ENCODE measurements at regions not wholly inside any gene's neighbourhood (a gene's known extent, or its start where the extent isn't known, plus 50 kb on each side); places are given as distances from the start of the nearest gene placed in this dataset.

DNA sequence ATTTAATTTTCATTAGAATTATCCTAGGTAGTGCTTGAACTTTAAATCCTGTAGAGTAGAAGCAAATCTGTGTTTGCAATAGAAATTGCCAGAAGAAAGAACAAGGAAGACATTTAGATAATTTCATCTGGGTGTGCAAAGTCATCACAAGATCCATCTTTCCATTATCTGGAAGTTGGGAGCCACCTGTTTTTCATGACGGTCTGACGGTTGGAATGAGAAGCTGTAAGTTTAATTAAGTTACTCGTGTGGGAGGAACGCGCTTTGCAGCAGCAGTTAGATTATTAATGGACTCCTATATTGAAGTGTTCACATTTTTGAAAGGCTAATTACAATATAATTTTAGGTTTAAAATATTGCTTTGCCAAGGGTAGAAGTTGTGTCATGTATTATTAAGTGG lies 69.9 kb upstream of the PARD3B start:
- Histone ChIP-seq H3K4me1 (ENCODE audit: insufficient read depth, low read length) (peaks cover 8% of the 10 kb centered on the region), H3K36me3 (ENCODE audit: insufficient read depth, low read length) (no peaks in the 10 kb centered on the region), H4K20me1 (ENCODE audit: insufficient read depth, low read length) (no peaks in the 10 kb centered on the region), H2AFZ (ENCODE audit: low read depth, low read length) (no peak overlapping the region), H3K4me3 (ENCODE audit: insufficient read depth, low read depth, low read length) (no peak overlapping the region), H3K4me2 (ENCODE audit: low read length) (no peak overlapping the region), H3K9ac (ENCODE audit: low read length) (no peak overlapping the region), H3K27ac (ENCODE audit: low read depth, low read length) (no peak overlapping the region), H3K27me3 (ENCODE audit: insufficient read depth, low read length) (no peaks in the 10 kb centered on the region), H3K79me2 (ENCODE audit: insufficient read depth, low read length) (no peaks in the 10 kb centered on the region), H3K9me3 (ENCODE audit: insufficient read depth, low read depth, low read length) (no peaks in the 10 kb centered on the region)
- TF ChIP-seq EZH2 (IDR thresholded peaks at IDR 0.05; ENCODE audit: insufficient read depth, low read length), result no peak
- DNase-seq (ENCODE audit: low read depth) (no peak), FAIRE-seq (no peak)
- Mint-ChIP-seq H3K36me3 (ENCODE audit: low read depth, unreplicated experiment) (no peaks in the 10 kb centered on the region), H3K27ac (ENCODE audit: unreplicated experiment) (no peak overlapping the region), H3K4me1 (ENCODE audit: low read depth, unreplicated experiment) (peaks cover 6% of the 10 kb centered on the region), H3K9me3 (ENCODE audit: unreplicated experiment) (peaks cover 6% of the 10 kb centered on the region), H3K27me3 (ENCODE audit: low read depth, unreplicated experiment) (no peaks in the 10 kb centered on the region), H3K4me3 (ENCODE audit: unreplicated experiment) (no peak overlapping the region)

DNA sequence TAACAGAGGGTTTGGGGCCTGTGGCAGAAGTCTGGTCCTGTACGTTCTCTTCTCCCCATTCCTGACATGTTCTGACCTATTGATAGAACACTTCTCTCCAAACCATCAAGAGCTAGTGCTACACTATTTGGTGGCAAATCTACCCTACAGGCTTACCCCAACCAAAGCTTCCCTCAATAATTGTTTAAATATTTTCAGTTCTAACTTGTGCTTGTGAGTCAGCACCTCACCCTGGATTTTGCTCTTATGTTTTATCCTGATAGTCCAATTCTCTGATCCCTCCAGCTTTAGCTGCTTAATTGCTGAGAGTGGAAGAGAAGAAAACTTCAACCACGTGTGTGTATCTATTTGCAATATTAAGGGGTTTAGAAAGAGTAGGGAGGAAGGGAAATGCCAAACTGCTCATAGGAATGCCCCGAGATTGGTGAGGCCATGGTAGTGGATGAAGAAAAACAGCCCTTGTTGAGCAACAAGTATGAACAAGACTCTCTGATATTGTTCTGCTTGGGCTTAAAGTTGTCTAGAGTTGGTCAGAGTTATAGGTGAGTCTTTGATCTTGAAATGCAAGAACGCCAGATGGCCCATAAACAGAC lies 67.8 kb upstream of the PARD3B start:
- no peaks in the 10 kb centered on the region for H3K36me3 ChIP-seq (ENCODE audit: insufficient read depth, low read length)
- Mint-ChIP-seq H3K27me3 (ENCODE audit: low read depth, unreplicated experiment) (no peaks in the 10 kb centered on the region), H3K9me3 (ENCODE audit: unreplicated experiment) (peaks cover 6% of the 10 kb centered on the region), H3K4me3 (ENCODE audit: unreplicated experiment) (no peak overlapping the region), H3K27ac (ENCODE audit: unreplicated experiment) (no peak overlapping the region), H3K36me3 (ENCODE audit: low read depth, unreplicated experiment) (no peaks in the 10 kb centered on the region), H3K4me1 (ENCODE audit: low read depth, unreplicated experiment) (peaks cover 6% of the 10 kb centered on the region)
- H3K4me2 ChIP-seq (ENCODE audit: low read length), result no peak overlapping the region
- H3K9ac ChIP-seq (ENCODE audit: low read length), result no peak overlapping the region
- no peaks in the 10 kb centered on the region for H3K79me2 ChIP-seq (ENCODE audit: insufficient read depth, low read length)
- no peaks in the 10 kb centered on the region for H3K27me3 ChIP-seq (ENCODE audit: insufficient read depth, low read length)
- no peak overlapping the region for H2AFZ ChIP-seq (ENCODE audit: low read depth, low read length)
- no peaks in the 10 kb centered on the region for H4K20me1 ChIP-seq (ENCODE audit: insufficient read depth, low read length)
- H3K4me1 ChIP-seq (ENCODE audit: insufficient read depth, low read length), result peaks cover 8% of the 10 kb centered on the region
- DNase-seq (ENCODE audit: low read depth) (no peak), FAIRE-seq (no peak)
- no peak overlapping the region for H3K4me3 ChIP-seq (ENCODE audit: insufficient read depth, low read depth, low read length)
- H3K27ac ChIP-seq (ENCODE audit: low read depth, low read length), result no peak overlapping the region
- H3K9me3 ChIP-seq (ENCODE audit: insufficient read depth, low read depth, low read length), result no peaks in the 10 kb centered on the region
- TF ChIP-seq CTCF (IDR thresholded peaks at IDR 0.05; ENCODE audit: insufficient read depth, low read depth, low read length) (no peak), EZH2 (IDR thresholded peaks at IDR 0.05; ENCODE audit: insufficient read depth, low read length) (no peak)

- TF ChIP-seq CTCF (IDR thresholded peaks at IDR 0.05; ENCODE audit: insufficient read depth, low read depth, low read length) (no peak), EZH2 (IDR thresholded peaks at IDR 0.05; ENCODE audit: insufficient read depth, low read length) (no peak)
- H3K9me3 ChIP-seq (ENCODE audit: insufficient read depth, low read depth, low read length), result no peaks in the 10 kb centered on the region
- H4K20me1 ChIP-seq (ENCODE audit: insufficient read depth, low read length), result no peaks in the 10 kb centered on the region
- peaks cover 8% of the 10 kb centered on the region for H3K4me1 ChIP-seq (ENCODE audit: insufficient read depth, low read length)
- DNase-seq (ENCODE audit: low read depth), result peak; percentile 39
- peak overlapping the region; percentile 29 for H3K4me2 ChIP-seq (ENCODE audit: low read length)
- H3K27me3 ChIP-seq (ENCODE audit: insufficient read depth, low read length), result no peaks in the 10 kb centered on the region
- Mint-ChIP-seq H3K27ac (ENCODE audit: unreplicated experiment) (no peak overlapping the region), H3K4me1 (ENCODE audit: low read depth, unreplicated experiment) (peaks cover 6% of the 10 kb centered on the region), H3K36me3 (ENCODE audit: low read depth, unreplicated experiment) (no peaks in the 10 kb centered on the region), H3K27me3 (ENCODE audit: low read depth, unreplicated experiment) (no peaks in the 10 kb centered on the region), H3K9me3 (ENCODE audit: unreplicated experiment) (peaks cover 6% of the 10 kb centered on the region), H3K4me3 (ENCODE audit: unreplicated experiment) (no peak overlapping the region)
- no peaks in the 10 kb centered on the region for H3K79me2 ChIP-seq (ENCODE audit: insufficient read depth, low read length)
- H3K9ac ChIP-seq (ENCODE audit: low read length), result no peak overlapping the region
- no peak overlapping the region for H3K4me3 ChIP-seq (ENCODE audit: insufficient read depth, low read depth, low read length)
- no peak for FAIRE-seq
- no peaks in the 10 kb centered on the region for H3K36me3 ChIP-seq (ENCODE audit: insufficient read depth, low read length)
- peak overlapping the region; percentile 44 for H2AFZ ChIP-seq (ENCODE audit: low read depth, low read length)
- H3K27ac ChIP-seq (ENCODE audit: low read depth, low read length), result no peak overlapping the region
Measured at GRCh38 chr2:204479557-204479956, 65.7 kb upstream of the PARD3B start.
